ENCODE measurements at regions not wholly inside any gene's neighbourhood (a gene's known extent, or its start where the extent isn't known, plus 50 kb on each side); places are given as distances from the start of the nearest gene placed in this dataset.

GRCh38 chr3:197425485-197426120, 127.2 kb upstream of the DLG1 start:
- Histone ChIP-seq H3K27me3 (ENCODE audit: control insufficient read depth in 4 of 4, insufficient read depth in 4 of 4, low read length in 3 of 4) (no peaks in the 10 kb centered on the region), H3K4me3 (ENCODE audit: low read depth in 1 of 3, low read length in 3 of 3) (no peak overlapping the region), H3K9ac (ENCODE audit: low read depth in 1 of 2, low read length in 2 of 2) (no peak overlapping the region), H3K9me3 (ENCODE audit: control insufficient read depth in 4 of 4, low read length in 3 of 4) (no peaks in the 10 kb centered on the region), H3K27ac (ENCODE audit: low read depth in 1 of 2, low read length in 2 of 2) (no peak overlapping the region), H3K4me1 (ENCODE audit: control insufficient read depth in 4 of 4, insufficient read depth in 4 of 4, low read length in 3 of 4) (no peaks in the 10 kb centered on the region), H3K36me3 (ENCODE audit: control insufficient read depth in 4 of 4, insufficient read depth in 3 of 4, low read depth in 1 of 4, low read length in 3 of 4) (no peaks in the 10 kb centered on the region)
- DNase-seq (ENCODE audit: low spot score) = no peak
- 86% methylated on average over 14 of the region's 14 CpGs for WGBS
- TF ChIP-seq CTCF (IDR thresholded peaks at IDR 0.05; ENCODE audit: low read depth, low read length, missing input control) (no peak), HNF4G (IDR thresholded peaks at IDR 0.05) (no peak), FOXA1 (IDR thresholded peaks at IDR 0.05) (no peak), YY1 (IDR thresholded peaks at IDR 0.05) (no peak), REST (IDR thresholded peaks at IDR 0.05) (no peak), RXRA (IDR thresholded peaks at IDR 0.05) (no peak), HNF4A (conservative IDR thresholded peaks at IDR 0.05) (no peak), SP1 (IDR thresholded peaks at IDR 0.05) (no peak), MAX (IDR thresholded peaks at IDR 0.05) (no peak)

- Histone ChIP-seq H3K36me3 (ENCODE audit: control insufficient read depth in 4 of 4, insufficient read depth in 3 of 4, low read depth in 1 of 4, low read length in 3 of 4) (no peaks in the 10 kb centered on the region), H3K27ac (ENCODE audit: low read depth in 1 of 2, low read length in 2 of 2) (no peak overlapping the region), H3K9me3 (ENCODE audit: control insufficient read depth in 4 of 4, low read length in 3 of 4) (no peaks in the 10 kb centered on the region), H3K4me3 (ENCODE audit: low read depth in 1 of 3, low read length in 3 of 3) (no peak overlapping the region), H3K4me1 (ENCODE audit: control insufficient read depth in 4 of 4, insufficient read depth in 4 of 4, low read length in 3 of 4) (no peaks in the 10 kb centered on the region), H3K27me3 (ENCODE audit: control insufficient read depth in 4 of 4, insufficient read depth in 4 of 4, low read length in 3 of 4) (no peaks in the 10 kb centered on the region), H3K9ac (ENCODE audit: low read depth in 1 of 2, low read length in 2 of 2) (no peak overlapping the region)
- TF ChIP-seq NR2F2 (IDR thresholded peaks at IDR 0.05) (no peak), GABPA (IDR thresholded peaks at IDR 0.05 in 1 of 2, conservative IDR thresholded peaks at IDR 0.05 in 1 of 2) (no peak), HNF4G (IDR thresholded peaks at IDR 0.05) (no peak), SP1 (IDR thresholded peaks at IDR 0.05) (no peak), TAF1 (conservative IDR thresholded peaks at IDR 0.05) (no peak), RXRA (IDR thresholded peaks at IDR 0.05) (no peak), ZBTB33 (IDR thresholded peaks at IDR 0.05) (no peak), CTCF (IDR thresholded peaks at IDR 0.05; ENCODE audit: low read depth, low read length, missing input control) (no peak), HNF4A (conservative IDR thresholded peaks at IDR 0.05) (no peak), YY1 (IDR thresholded peaks at IDR 0.05) (no peak)
- no peak for DNase-seq (ENCODE audit: low spot score)
- WGBS = 87% methylated on average over 14 of the region's 14 CpGs
These were observed 126.5 kb upstream of the DLG1 start for GRCh38 chr3:197424674-197425484.

Measured in liver (tissue), 8 donors.